C4-2B (cell line): ENCODE measurements at regions not wholly inside any gene's neighbourhood (a gene's known extent, or its start where the extent isn't known, plus 50 kb on each side); places are given as distances from the start of the nearest gene placed in this dataset.

Source experiments
- CTCF ChIP-seq: fragments of 450-650 bp; conservative IDR thresholded peaks from 2 replicates; pipeline ENCODE4 v1.5.1; 2017; ENCODE audit warnings: mild to moderate bottlenecking
- ZFX ChIP-seq: fragments of 450-650 bp; IDR thresholded peaks from 2 replicates; pipeline ENCODE4 v1.6.1; 2017

GRCh38 chr6:81969011-81969410 lies 216.5 kb upstream of the TENT5A start:
- TF ChIP-seq CTCF (no peak), ZFX (no peak)
